GM12878 (cell line): ENCODE measurements at regions not wholly inside any gene's neighbourhood (a gene's known extent, or its start where the extent isn't known, plus 50 kb on each side); places are given as distances from the start of the nearest gene placed in this dataset.

Experiments
- ATAC-seq: fragments of 200-7000 bp; cut with Tn5 transposase; 3 replicates; pipeline ENCODE4 v1.9.1; 2020; ENCODE audit warnings: mild to moderate bottlenecking, moderate library complexity
- BruUV-seq: library from RNA; stranded (reverse); fragments of 400-500 nt; replicated peaks from 2 replicates; lab custom pipeline; 2021; lab: Mats Ljungman, UMichigan
- CTCF ChIA-PET: fragments of 300-600 bp; sonication (Branson Sonifier 250); formaldehyde crosslinking; extraction: SDS; loops from one replicate; lab custom pipeline; 2021; ENCODE audit warnings: inconsistent platforms; lab: Yijun Ruan, JAX
- POLR2A ChIA-PET: fragments of 350-600 bp; formaldehyde crosslinking; extraction: SDS; loops from one replicate; lab custom pipeline; 2021; ENCODE audit warnings: inconsistent platforms; lab: Charles Lee
- RAD21 ChIA-PET: fragments of 300-600 bp; sonication (Branson Sonifier 250); formaldehyde crosslinking; loops from one replicate; lab custom pipeline; 2023; ENCODE audit warnings: antibody characterized with exemption; ENCODE audit not compliant: unreplicated experiment; lab: Charles Lee
- SMC1A ChIA-PET: fragments of 300-600 bp; sonication (Branson Sonifier 250); formaldehyde crosslinking; loops from one replicate; lab custom pipeline; 2023; ENCODE audit not compliant: unreplicated experiment, uncharacterized antibody; lab: Charles Lee
- DNase-seq: peaks from one replicate; pipeline ENCODE4 v3.0.0-alpha.2; 2011; ENCODE audit warnings: low read depth, low spot score
- FAIRE-seq: peaks from 3 replicates; lab custom pipeline; 2011; peaks lifted over from hg19 to GRCh38; lab: Jason Lieb, UNC
- H2AFZ ChIP-seq: 2 replicates; pipeline ENCODE4 v1.6.0; 2011; ENCODE audit warnings: low read depth, low read length, control low read depth; ENCODE audit not compliant: control insufficient read depth
- H3K27ac ChIP-seq: 2 replicates; pipeline ENCODE4 v1.5.1; 2011; ENCODE audit warnings: control low read depth; ENCODE audit not compliant: control insufficient read depth, insufficient read depth
- H3K27me3 ChIP-seq, 2 experiments: replicated peaks in 1 of 2; 2 replicates each; pipeline versions ENCODE4 v1.6.0 to v1.6.1; 2011; ENCODE audit warnings: low read length in 1 of 2; ENCODE audit not compliant: control insufficient read depth in 2 of 2, insufficient read depth in 2 of 2
- H3K36me3 ChIP-seq, 2 experiments: 2 replicates each; pipeline ENCODE4 v1.5.1; 2011; ENCODE audit warnings: low read length in 1 of 2; ENCODE audit not compliant: control insufficient read depth in 2 of 2, insufficient read depth in 2 of 2
- H3K4me1 ChIP-seq: 2 replicates; pipeline ENCODE4 v1.6.1; 2011; ENCODE audit warnings: mild to moderate bottlenecking, low read length, moderate library complexity, mixed read lengths; ENCODE audit not compliant: control insufficient read depth, insufficient read depth
- H3K4me2 ChIP-seq: 2 replicates; pipeline ENCODE4 v1.6.0; 2011; ENCODE audit warnings: control low read depth; ENCODE audit not compliant: control insufficient read depth, insufficient read depth
- H3K4me3 ChIP-seq: fragments of 200-600 bp; sonication (generic); 2 replicates; pipeline ENCODE4 v1.5.1; 2016
- H3K79me2 ChIP-seq: 2 replicates; pipeline ENCODE4 v1.6.0; 2011; ENCODE audit warnings: low read length; ENCODE audit not compliant: control insufficient read depth, insufficient read depth
- H3K9ac ChIP-seq: 2 replicates; pipeline ENCODE4 v1.8.0; 2011; ENCODE audit warnings: low read length, control low read depth, mixed read lengths; ENCODE audit not compliant: control insufficient read depth, insufficient read depth
- H3K9me3 ChIP-seq: replicated peaks from 3 replicates; pipeline ENCODE4 v1.5.1; 2011; ENCODE audit warnings: mild to moderate bottlenecking, low read length; ENCODE audit not compliant: control insufficient read depth, insufficient read depth
- H4K20me1 ChIP-seq: 2 replicates; pipeline ENCODE4 v1.6.0; 2011; ENCODE audit not compliant: control insufficient read depth, insufficient read depth
- CTCF ChIP-seq, 3 experiments: IDR thresholded peaks in 2 of 3; conservative IDR thresholded peaks in 1 of 3; 2 replicates each; pipeline ENCODE4 v1.5.1; 2011; ENCODE audit warnings: low read depth in 3 of 3, low read length in 3 of 3, mild to moderate bottlenecking in 3 of 3, control low read depth in 2 of 3, moderate library complexity in 2 of 3, inconsistent platforms in 1 of 3, mixed read lengths in 1 of 3; ENCODE audit not compliant: control insufficient read depth in 2 of 3, insufficient read depth in 1 of 3; ENCODE audit errors: extremely low read depth in 1 of 3
- DPF2 ChIP-seq: fragments of 450-650 bp; IDR thresholded peaks from 2 replicates; pipeline ENCODE4 v1.6.1; 2017; ENCODE audit warnings: mild to moderate bottlenecking
- ELK1 ChIP-seq: IDR thresholded peaks from 2 replicates; pipeline ENCODE4 v1.6.1; 2012; ENCODE audit warnings: low read depth, low read length, improper control_type of control experiment
- FOXK2 ChIP-seq: fragments of 450-650 bp; IDR thresholded peaks from 2 replicates; pipeline ENCODE4 v1.6.1; 2017; ENCODE audit warnings: mild to moderate bottlenecking, moderate library complexity
- IKZF2 ChIP-seq, 2 experiments: fragments of 450-650 bp; IDR thresholded peaks; 2 replicates each; pipeline ENCODE4 v1.6.1; 2017; ENCODE audit warnings: mild to moderate bottlenecking in 2 of 2, moderate library complexity in 2 of 2
- MTA2 ChIP-seq: fragments of 450-650 bp; IDR thresholded peaks from 2 replicates; pipeline ENCODE4 v1.6.1; 2016; ENCODE audit warnings: low read depth, mild to moderate bottlenecking, moderate library complexity
- NFIC ChIP-seq: IDR thresholded peaks from 2 replicates; pipeline ENCODE4 v1.6.1; 2012; ENCODE audit warnings: low read depth, mild to moderate bottlenecking, inconsistent platforms, low read length, moderate library complexity
- POLR2A ChIP-seq: IDR thresholded peaks from 2 replicates; pipeline ENCODE4 v1.6.1; 2011; ENCODE audit warnings: low read depth, mild to moderate bottlenecking, low read length
- POLR2AphosphoS5 ChIP-seq: IDR thresholded peaks from 2 replicates; pipeline ENCODE4 v1.6.1; 2011; ENCODE audit warnings: mild to moderate bottlenecking, low read length, inconsistent platforms
- SMAD1 ChIP-seq: fragments of 450-650 bp; IDR thresholded peaks from 2 replicates; pipeline ENCODE4 v1.6.1; 2018; ENCODE audit warnings: mild to moderate bottlenecking, low read depth; ENCODE audit not compliant: partially characterized antibody
- SMAD5 ChIP-seq: IDR thresholded peaks from 2 replicates; pipeline ENCODE4 v1.6.1; 2016; ENCODE audit warnings: antibody characterized with exemption, low read depth
- SREBF1 ChIP-seq: IDR thresholded peaks from 2 replicates; pipeline ENCODE4 v1.6.1; 2012; ENCODE audit warnings: mild to moderate bottlenecking, low read length
- TBL1XR1 ChIP-seq: IDR thresholded peaks from 2 replicates; pipeline ENCODE4 v1.6.1; 2012; ENCODE audit warnings: low read depth, low read length, improper control_type of control experiment
- WGBS: methylation state at CpG from one replicate; pipeline ENCODE4 v1.1.6; 2016; ENCODE audit warnings: low lambda C conversion rate; ENCODE audit not compliant: insufficient replicate concordance, insufficient coverage; ENCODE audit errors: missing lambda C conversion rate; 5-methylcytosine and 5-hydroxymethylcytosine counted together
- in situ Hi-C: fragments of 300-500 bp; cut with MboI; formaldehyde crosslinking; loops from 9 replicates; pipeline ENCODE4 v1.14.3; 2018; ENCODE audit warnings: mixed read lengths
- intact Hi-C: fragments of 100-400 bp; cut with micrococcal nuclease; formaldehyde crosslinking; loops from one replicate; pipeline ENCODE4 v1.14.2; 2022; ENCODE audit not compliant: unreplicated experiment

DNA sequence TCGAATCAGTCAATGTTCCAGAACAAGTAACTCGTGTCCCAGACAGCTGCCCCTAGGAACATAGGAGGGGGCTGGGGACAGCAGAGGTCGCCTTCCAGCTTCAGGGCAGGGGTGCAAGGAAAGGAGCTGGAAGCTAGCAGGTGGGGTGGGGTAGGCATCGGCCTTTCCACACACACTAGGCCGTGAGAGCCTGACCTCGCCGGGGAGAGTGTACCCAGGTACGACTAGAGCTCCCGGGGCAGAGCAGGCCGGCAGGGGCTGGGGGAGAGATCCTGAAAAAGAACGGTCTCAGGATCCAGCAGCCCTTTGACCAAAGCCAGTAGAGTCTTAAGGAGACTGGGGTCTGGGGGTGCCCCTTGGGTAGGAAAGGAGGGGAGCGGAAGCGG, 1127.5 kb downstream of the BRD1 start:
- H4K20me1 ChIP-seq = no peaks in the 10 kb centered on the region
- H3K4me3 ChIP-seq = no peak overlapping the region
- no peaks in the 10 kb centered on the region for H3K4me1 ChIP-seq
- FAIRE-seq (no peak), DNase-seq (no peak), ATAC-seq (no peak)
- no peaks in the 10 kb centered on the region for H3K36me3 ChIP-seq
- intact Hi-C loops = no loop called here
- no peaks in the 10 kb centered on the region for H3K27me3 ChIP-seq
- ChIA-PET SMC1A (no interaction called here), POLR2A (no interaction called here), CTCF (no interaction called here), RAD21 (no interaction called here)
- BruUV-seq = no TSS peak
- no peak overlapping the region for H3K4me2 ChIP-seq
- no peak overlapping the region for H3K9ac ChIP-seq
- TF ChIP-seq ELK1 (no peak), NFIC (no peak), SMAD5 (no peak), MTA2 (no peak), FOXK2 (no peak), SMAD1 (no peak), SREBF1 (no peak)
- H3K9me3 ChIP-seq = no peaks in the 10 kb centered on the region; the same call in 2 of the 3 replicates
- no peak overlapping the region for H3K27ac ChIP-seq
- no peaks in the 10 kb centered on the region for H3K79me2 ChIP-seq
- in situ Hi-C loops = no loop called here
- 43% methylated on average over 13 of the region's 13 CpGs for WGBS
- H2AFZ ChIP-seq = no peak overlapping the region

DNA sequence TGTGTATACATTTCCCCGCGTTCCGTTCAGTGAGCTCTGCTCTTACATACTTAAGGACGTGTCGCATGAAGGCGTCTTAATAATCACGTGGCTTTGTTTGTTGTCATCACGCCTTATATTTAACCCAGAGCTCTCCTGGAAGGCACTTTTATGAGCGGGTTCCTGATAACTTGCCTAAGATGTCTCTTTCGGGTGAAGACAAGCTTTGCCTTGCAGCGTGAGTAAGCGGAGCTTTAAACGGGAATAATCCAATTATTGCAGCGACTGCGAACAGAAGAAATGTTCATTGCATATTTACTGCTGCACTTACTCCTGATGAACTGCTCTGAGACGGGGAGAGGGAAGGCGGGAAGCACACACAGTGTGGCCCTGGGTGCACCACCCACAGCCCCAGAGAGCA, 1128.2 kb downstream of the BRD1 start:
- BruUV-seq = no TSS peak
- FAIRE-seq (no peak), ATAC-seq (no peak), DNase-seq (no peak)
- no peaks in the 10 kb centered on the region for H3K4me1 ChIP-seq
- ChIA-PET CTCF (no interaction called here), SMC1A (no interaction called here), RAD21 (no interaction called here), POLR2A (no interaction called here)
- intact Hi-C loops (no loop called here), in situ Hi-C loops (no loop called here)
- H3K9me3 ChIP-seq = no peaks in the 10 kb centered on the region; the same call in 2 of the 3 replicates
- no peaks in the 10 kb centered on the region for H3K79me2 ChIP-seq
- 66% methylated on average over 17 of the region's 17 CpGs for WGBS
- TF ChIP-seq CTCF (IDR thresholded peaks at IDR 0.05 in 2 of 3, conservative IDR thresholded peaks at IDR 0.05 in 1 of 3; ENCODE audit: control insufficient read depth in 2 of 3, extremely low read depth in 1 of 3, insufficient read depth in 1 of 3, low read depth in 3 of 3, low read length in 3 of 3) (no peak), TBL1XR1 (no peak), DPF2 (no peak), IKZF2 (IDR thresholded peaks at IDR 0.05) (no peak), POLR2A (no peak), POLR2AphosphoS5 (no peak)
- no peaks in the 10 kb centered on the region for H3K27me3 ChIP-seq
- no peak overlapping the region for H3K9ac ChIP-seq
- H3K36me3 ChIP-seq = no peaks in the 10 kb centered on the region
- no peak overlapping the region for H3K4me3 ChIP-seq
- no peak overlapping the region for H3K27ac ChIP-seq
- no peak overlapping the region for H2AFZ ChIP-seq
- no peak overlapping the region for H3K4me2 ChIP-seq
- no peaks in the 10 kb centered on the region for H4K20me1 ChIP-seq
